ENCODE measurements at regions not wholly inside any gene's neighbourhood (a gene's known extent, or its start where the extent isn't known, plus 50 kb on each side); places are given as distances from the start of the nearest gene placed in this dataset.

DNA sequence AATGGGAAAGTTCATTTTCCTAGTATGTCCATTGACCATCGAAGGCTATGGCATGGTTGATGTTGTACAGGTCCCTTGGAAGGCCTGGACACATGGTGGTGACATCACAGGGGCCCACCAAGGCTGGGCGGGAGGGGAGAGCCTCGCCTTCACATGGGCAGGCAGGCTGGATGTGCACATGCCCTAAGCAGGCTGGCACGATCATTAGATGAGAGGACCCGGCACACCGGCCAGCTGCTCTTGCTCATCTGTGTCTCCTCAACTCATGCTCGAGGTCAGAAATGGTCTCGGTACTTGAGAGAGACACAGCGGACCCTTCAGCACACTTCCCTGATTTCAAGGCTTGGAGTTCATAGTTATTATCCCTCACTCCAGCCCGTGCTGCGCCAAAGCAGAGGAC lies 416.9 kb upstream of the ZFHX3 start:
- no peak overlapping the region for H3K27ac ChIP-seq
- peaks cover 2% of the 10 kb centered on the region for H3K9me3 ChIP-seq (ENCODE audit: severe bottlenecking)
- H3K4me3 ChIP-seq (ENCODE audit: low read depth, low read length) = no peak overlapping the region
- TF ChIP-seq, protein P1, sequence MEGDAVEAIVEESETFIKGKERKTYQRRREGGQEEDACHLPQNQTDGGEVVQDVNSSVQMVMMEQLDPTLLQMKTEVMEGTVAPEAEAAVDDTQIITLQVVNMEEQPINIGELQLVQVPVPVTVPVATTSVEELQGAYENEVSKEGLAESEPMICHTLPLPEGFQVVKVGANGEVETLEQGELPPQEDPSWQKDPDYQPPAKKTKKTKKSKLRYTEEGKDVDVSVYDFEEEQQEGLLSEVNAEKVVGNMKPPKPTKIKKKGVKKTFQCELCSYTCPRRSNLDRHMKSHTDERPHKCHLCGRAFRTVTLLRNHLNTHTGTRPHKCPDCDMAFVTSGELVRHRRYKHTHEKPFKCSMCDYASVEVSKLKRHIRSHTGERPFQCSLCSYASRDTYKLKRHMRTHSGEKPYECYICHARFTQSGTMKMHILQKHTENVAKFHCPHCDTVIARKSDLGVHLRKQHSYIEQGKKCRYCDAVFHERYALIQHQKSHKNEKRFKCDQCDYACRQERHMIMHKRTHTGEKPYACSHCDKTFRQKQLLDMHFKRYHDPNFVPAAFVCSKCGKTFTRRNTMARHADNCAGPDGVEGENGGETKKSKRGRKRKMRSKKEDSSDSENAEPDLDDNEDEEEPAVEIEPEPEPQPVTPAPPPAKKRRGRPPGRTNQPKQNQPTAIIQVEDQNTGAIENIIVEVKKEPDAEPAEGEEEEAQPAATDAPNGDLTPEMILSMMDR (IDR thresholded peaks at IDR 0.05; ENCODE audit: low read depth, low read length) = no peak
- H3K27me3 ChIP-seq (ENCODE audit: insufficient read depth, low read depth, severe bottlenecking) = peaks cover 35% of the 10 kb centered on the region
- no peaks in the 10 kb centered on the region for H3K36me3 ChIP-seq
- DNase-seq = no peak

DNA sequence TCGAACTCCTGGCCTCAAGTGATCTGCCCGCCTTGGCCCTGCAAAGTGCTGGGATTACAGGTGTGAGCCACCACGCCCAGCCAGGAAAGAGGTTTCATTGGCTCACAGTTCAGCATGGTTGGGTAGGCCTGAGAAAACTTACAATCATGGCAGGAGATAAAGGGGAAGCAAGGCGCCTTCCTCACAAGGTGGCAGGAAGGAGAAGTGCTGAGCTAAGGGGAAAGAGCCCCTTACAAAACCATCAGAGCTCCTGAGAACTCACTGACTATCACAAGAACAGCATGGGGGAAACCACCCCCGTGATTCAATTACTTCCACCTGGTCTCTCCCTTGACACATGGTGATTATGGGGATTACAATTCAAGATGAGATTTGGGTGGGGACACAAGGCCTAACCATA lies 411.7 kb upstream of the ZFHX3 start:
- no peaks in the 10 kb centered on the region for H3K36me3 ChIP-seq
- H3K4me3 ChIP-seq (ENCODE audit: low read depth, low read length) = no peak overlapping the region
- TF ChIP-seq, protein P1 (IDR thresholded peaks at IDR 0.05; ENCODE audit: low read depth, low read length) = no peak
- DNase-seq = no peak
- H3K9me3 ChIP-seq (ENCODE audit: severe bottlenecking) = peaks cover 2% of the 10 kb centered on the region
- no peak overlapping the region for H3K27ac ChIP-seq
- peaks cover 20% of the 10 kb centered on the region for H3K27me3 ChIP-seq (ENCODE audit: insufficient read depth, low read depth, severe bottlenecking)

DNA sequence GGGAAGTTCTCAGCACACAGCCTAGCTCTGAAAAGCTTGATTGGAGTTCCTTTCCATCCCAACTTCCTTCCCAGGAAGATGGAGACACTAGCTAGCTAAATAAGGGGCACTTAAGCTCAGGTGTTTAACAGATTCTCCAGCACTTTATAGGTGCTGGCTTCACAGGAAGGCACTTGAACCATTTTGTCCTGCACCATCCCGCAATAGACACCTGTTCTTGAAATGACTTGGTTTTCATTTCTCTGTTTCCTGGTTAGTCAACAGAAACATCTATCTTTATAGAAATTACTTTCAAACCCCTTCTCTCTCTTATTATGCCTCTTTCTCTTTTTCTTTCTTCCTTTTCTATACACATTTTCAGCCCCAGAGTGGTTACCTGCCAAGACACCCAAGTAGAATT lies 409.9 kb upstream of the ZFHX3 start:
- TF ChIP-seq, protein P1 (IDR thresholded peaks at IDR 0.05; ENCODE audit: low read depth, low read length) = no peak
- peaks cover 20% of the 10 kb centered on the region for H3K27me3 ChIP-seq (ENCODE audit: insufficient read depth, low read depth, severe bottlenecking)
- DNase-seq = no peak
- no peak overlapping the region for H3K27ac ChIP-seq
- no peaks in the 10 kb centered on the region for H3K36me3 ChIP-seq
- H3K4me3 ChIP-seq (ENCODE audit: low read depth, low read length) = no peak overlapping the region
- H3K9me3 ChIP-seq (ENCODE audit: severe bottlenecking) = peaks cover 2% of the 10 kb centered on the region

DNA sequence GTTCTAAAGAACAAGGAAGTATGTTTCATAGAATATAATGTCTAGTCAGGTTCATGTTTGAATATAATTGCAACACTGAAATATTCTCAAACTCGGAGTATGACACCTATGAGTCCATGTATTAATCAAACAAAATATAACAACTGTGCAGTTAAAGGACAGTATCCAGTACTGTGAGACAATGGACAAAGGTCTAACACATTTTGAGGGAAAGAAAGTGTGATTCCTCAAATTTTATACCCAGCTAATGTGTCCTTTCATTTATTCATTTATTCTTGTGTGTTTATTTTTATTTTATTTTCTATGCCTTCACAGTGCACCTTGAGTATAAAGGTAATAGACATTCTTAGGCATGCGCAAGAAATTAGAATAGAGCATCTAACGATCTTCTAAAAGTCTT lies 401.0 kb upstream of the ZFHX3 start:
- no peaks in the 10 kb centered on the region for H3K36me3 ChIP-seq
- H3K9me3 ChIP-seq (ENCODE audit: severe bottlenecking) = peaks cover 7% of the 10 kb centered on the region
- DNase-seq = no peak
- H3K27me3 ChIP-seq (ENCODE audit: insufficient read depth, low read depth, severe bottlenecking) = peaks cover 21% of the 10 kb centered on the region
- no peak overlapping the region for H3K4me3 ChIP-seq (ENCODE audit: low read depth, low read length)
- TF ChIP-seq, protein P1 (IDR thresholded peaks at IDR 0.05; ENCODE audit: low read depth, low read length) = no peak
- H3K27ac ChIP-seq = no peak overlapping the region

DNA sequence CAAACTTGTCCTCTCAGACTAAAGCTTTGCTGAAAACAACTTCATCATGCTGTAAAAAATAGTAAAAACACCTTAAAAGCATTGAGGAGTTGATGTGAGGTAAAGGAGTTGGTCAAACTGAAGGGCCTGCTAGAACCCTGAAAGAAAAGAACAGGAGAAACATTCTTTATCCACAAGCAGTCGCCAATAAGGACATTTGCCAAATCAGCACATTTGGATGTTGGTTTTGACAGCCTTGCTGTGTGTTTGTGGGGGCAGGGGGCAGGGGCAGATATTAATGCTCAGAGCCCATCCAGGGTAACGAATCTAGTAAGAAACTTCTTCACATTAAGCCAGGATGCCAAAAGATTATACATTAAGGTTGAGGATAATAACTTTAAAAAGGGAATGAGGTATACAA lies 399.9 kb upstream of the ZFHX3 start:
- Histone ChIP-seq H3K27me3 (ENCODE audit: insufficient read depth, low read depth, severe bottlenecking) (peaks cover 13% of the 10 kb centered on the region), H3K9me3 (ENCODE audit: severe bottlenecking) (peaks cover 7% of the 10 kb centered on the region), H3K27ac (no peak overlapping the region), H3K4me3 (ENCODE audit: low read depth, low read length) (no peak overlapping the region), H3K36me3 (no peaks in the 10 kb centered on the region)
- DNase-seq = no peak
- TF ChIP-seq, protein P1 (IDR thresholded peaks at IDR 0.05; ENCODE audit: low read depth, low read length) = no peak

DNA sequence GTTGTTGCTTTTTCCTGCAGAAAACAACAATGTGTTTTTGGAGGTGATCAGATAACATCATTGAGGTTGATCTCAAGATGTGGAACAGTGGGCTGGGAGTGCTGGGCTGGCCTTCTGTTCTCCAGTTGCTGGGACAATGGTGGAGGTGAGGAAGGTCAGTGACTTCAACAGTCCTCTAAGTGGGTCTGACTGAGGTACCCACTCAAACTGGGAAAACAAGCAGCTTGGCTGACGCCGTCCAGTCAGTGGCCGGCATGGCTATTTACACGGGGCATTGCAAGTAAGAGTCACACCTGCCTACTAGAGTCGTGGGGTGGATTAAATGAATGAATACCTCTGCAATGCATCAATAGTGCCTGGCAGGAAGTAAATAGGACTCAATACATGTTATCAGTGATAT lies 386.7 kb upstream of the ZFHX3 start:
- TF ChIP-seq, protein P1 (IDR thresholded peaks at IDR 0.05; ENCODE audit: low read depth, low read length) = no peak
- Histone ChIP-seq H3K9me3 (ENCODE audit: severe bottlenecking) (no peaks in the 10 kb centered on the region), H3K27ac (no peak overlapping the region), H3K4me3 (ENCODE audit: low read depth, low read length) (no peak overlapping the region), H3K27me3 (ENCODE audit: insufficient read depth, low read depth, severe bottlenecking) (peaks cover 19% of the 10 kb centered on the region), H3K36me3 (no peaks in the 10 kb centered on the region)
- no peak for DNase-seq
